ENCODE measurements at regions not wholly inside any gene's neighbourhood (a gene's known extent, or its start where the extent isn't known, plus 50 kb on each side); places are given as distances from the start of the nearest gene placed in this dataset.

- TF ChIP-seq CTCF (tag by site-specific recombination; IDR thresholded peaks at IDR 0.05) (no peak), ZNF23 (tag by site-specific recombination; IDR thresholded peaks at IDR 0.05; ENCODE audit: borderline replicate concordance) (no peak), TCF7L2 (IDR thresholded peaks at IDR 0.05; ENCODE audit: borderline replicate concordance, low read depth, low read length) (no peak), ZNF133 (tag by site-specific recombination; IDR thresholded peaks at IDR 0.05) (no peak), GFI1B (tag by site-specific recombination; IDR thresholded peaks at IDR 0.05) (no peak), ZNF660 (tag by site-specific recombination; IDR thresholded peaks at IDR 0.05) (no peak)
These were observed 885.0 kb downstream of the UQCRFS1 start for GRCh38 chr19:28327905-28328304.
